Ureter (tissue), 1 donor: ENCODE measurements at regions not wholly inside any gene's neighbourhood (a gene's known extent, or its start where the extent isn't known, plus 50 kb on each side); places are given as distances from the start of the nearest gene placed in this dataset.
"Not testable (repeated sequence)": the region's sequence is repeated elsewhere in the genome, so short reads cannot be mapped to it uniquely, and the experiment has no call there.

Experiments
- DNase-seq: peaks from one replicate; pipeline ENCODE4 v3.0.0-alpha.2; 2020; ENCODE audit warnings: low spot score
- donor health status: DM: yes; HTN: yes; CAD: no.

- no peak for DNase-seq
These were observed 1543.0 kb downstream of the SLITRK5 start for GRCh38 chr13:89214185-89214584.

GRCh38 chr13:89215319-89215718 lies 1544.1 kb downstream of the SLITRK5 start:
- not testable (repeated sequence) for DNase-seq

GRCh38 chr13:89217813-89218212 lies 1546.6 kb downstream of the SLITRK5 start:
- no peak for DNase-seq

GRCh38 chr13:89221557-89222158 lies 1550.5 kb downstream of the SLITRK5 start:
- DNase-seq: no peak

- no peak for DNase-seq
These were observed 1556.2 kb downstream of the SLITRK5 start for GRCh38 chr13:89227356-89227755.

- no peak for DNase-seq
These were observed 1567.3 kb downstream of the SLITRK5 start for GRCh38 chr13:89238496-89238895.

GRCh38 chr13:89239361-89240127 lies 1568.4 kb downstream of the SLITRK5 start:
- no peak for DNase-seq

GRCh38 chr13:89255844-89256406 lies 1584.8 kb downstream of the SLITRK5 start:
- no peak for DNase-seq

GRCh38 chr13:89267734-89268133 lies 1596.6 kb downstream of the SLITRK5 start:
- no peak for DNase-seq

GRCh38 chr13:89269737-89270136 lies 1598.6 kb downstream of the SLITRK5 start:
- DNase-seq: no peak

- DNase-seq: no peak
These were observed 1599.6 kb downstream of the SLITRK5 start for GRCh38 chr13:89270736-89271135.

GRCh38 chr13:89279374-89279773 lies 1608.2 kb downstream of the SLITRK5 start:
- DNase-seq: no peak

- no peak for DNase-seq
These were observed 1610.2 kb downstream of the SLITRK5 start for GRCh38 chr13:89281331-89281730.

- no peak for DNase-seq
These were observed 1611.1 kb downstream of the SLITRK5 start for GRCh38 chr13:89282241-89282640.

GRCh38 chr13:89287381-89287780 lies 1616.2 kb downstream of the SLITRK5 start:
- no peak for DNase-seq

- no peak for DNase-seq
These were observed 1623.1 kb downstream of the SLITRK5 start for GRCh38 chr13:89294115-89294867.

- no peak for DNase-seq
These were observed 1636.1 kb downstream of the SLITRK5 start for GRCh38 chr13:89307278-89307677.

- no peak for DNase-seq
These were observed 1639.9 kb downstream of the SLITRK5 start for GRCh38 chr13:89310943-89311672.

GRCh38 chr13:89315287-89315686 lies 1644.1 kb downstream of the SLITRK5 start:
- no peak for DNase-seq

GRCh38 chr13:89322466-89322865 lies 1651.3 kb downstream of the SLITRK5 start:
- no peak for DNase-seq

- DNase-seq: no peak
These were observed 1653.4 kb downstream of the SLITRK5 start for GRCh38 chr13:89324582-89324981.

GRCh38 chr13:89343165-89343564 lies 1672.0 kb downstream of the SLITRK5 start:
- no peak for DNase-seq
